GM23338 (cell line): ENCODE measurements at regions not wholly inside any gene's neighbourhood (a gene's known extent, or its start where the extent isn't known, plus 50 kb on each side); places are given as distances from the start of the nearest gene placed in this dataset.

ENCODE experiments used
- ATAC-seq: fragments of 200-7000 bp; cut with Tn5 transposase; 3 replicates; pipeline ENCODE4 v1.9.1; 2020
- DNase-seq: peaks from one replicate; pipeline ENCODE4 v3.0.0-alpha.2; 2015; ENCODE audit warnings: low spot score
- H2AFZ ChIP-seq: fragments of 200-600 bp; sonication (generic); 2 replicates; pipeline ENCODE4 v1.8.0; 2016; ENCODE audit warnings: antibody characterized with exemption, mild to moderate bottlenecking, moderate library complexity
- H3F3A ChIP-seq: fragments of 200-600 bp; sonication (generic); replicated peaks from 2 replicates; pipeline ENCODE4 v1.8.0; 2017; ENCODE audit warnings: antibody characterized with exemption, mixed run types, low read depth
- H3K27ac ChIP-seq: fragments of 200-600 bp; sonication (generic); 2 replicates; pipeline ENCODE4 v1.6.1; 2016; ENCODE audit warnings: low read depth
- H3K27me3 ChIP-seq: fragments of 200-600 bp; sonication (generic); 2 replicates; pipeline ENCODE4 v1.8.0; 2016; ENCODE audit warnings: mild to moderate bottlenecking, mixed run types, moderate library complexity; ENCODE audit not compliant: insufficient read depth
- H3K36me3 ChIP-seq: fragments of 200-600 bp; sonication (generic); 2 replicates; pipeline ENCODE4 v1.8.0; 2016; ENCODE audit warnings: mild to moderate bottlenecking; ENCODE audit not compliant: insufficient read depth
- H3K4me1 ChIP-seq: fragments of 200-600 bp; sonication (generic); 2 replicates; pipeline ENCODE4 v1.8.0; 2016; ENCODE audit warnings: mild to moderate bottlenecking, moderate library complexity; ENCODE audit not compliant: insufficient read depth
- H3K4me2 ChIP-seq: fragments of 200-600 bp; sonication (generic); 2 replicates; pipeline ENCODE4 v1.7.1; 2017; ENCODE audit warnings: mixed run types
- H3K4me3 ChIP-seq: fragments of 200-600 bp; sonication (generic); 2 replicates; pipeline ENCODE4 v1.6.1; 2016; ENCODE audit warnings: mixed run types
- H3K79me2 ChIP-seq: fragments of 200-600 bp; sonication (generic); replicated peaks from 2 replicates; pipeline ENCODE4 v1.8.0; 2017; ENCODE audit warnings: mild to moderate bottlenecking; ENCODE audit not compliant: insufficient read depth
- H3K9me2 ChIP-seq: fragments of 200-600 bp; sonication (generic); 2 replicates; pipeline ENCODE4 v1.8.0; 2017; ENCODE audit not compliant: insufficient read depth
- H4K20me1 ChIP-seq: fragments of 200-600 bp; sonication (generic); replicated peaks from 2 replicates; pipeline ENCODE4 v1.8.0; 2017; ENCODE audit warnings: mild to moderate bottlenecking; ENCODE audit not compliant: insufficient read depth
- H3K27ac Mint-ChIP-seq: 2 replicates; pipeline ENCODE4 v1.8.0; 2020; ENCODE audit warnings: inconsistent platforms, mild to moderate bottlenecking, moderate library complexity, mixed read lengths
- H3K27me3 Mint-ChIP-seq: 3 replicates; pipeline ENCODE4 v1.8.0; 2022; ENCODE audit warnings: low read depth, mild to moderate bottlenecking, moderate library complexity, mixed read lengths, inconsistent platforms; ENCODE audit not compliant: insufficient read depth, poor library complexity
- H3K36me3 Mint-ChIP-seq: 3 replicates; pipeline ENCODE4 v1.8.0; 2021; ENCODE audit warnings: low read depth, mild to moderate bottlenecking, inconsistent platforms, moderate library complexity, mixed read lengths
- H3K4me1 Mint-ChIP-seq: 3 replicates; pipeline ENCODE4 v1.8.0; 2020; ENCODE audit warnings: mild to moderate bottlenecking, inconsistent platforms, mixed read lengths
- H3K4me3 Mint-ChIP-seq: 3 replicates; pipeline ENCODE4 v1.8.0; 2021; ENCODE audit warnings: moderate library complexity, mild to moderate bottlenecking, inconsistent platforms, mixed read lengths
- H3K9me3 Mint-ChIP-seq: 3 replicates; pipeline ENCODE4 v1.8.0; 2020; ENCODE audit warnings: moderate library complexity, mild to moderate bottlenecking, inconsistent platforms, mixed read lengths
- CREB1 ChIP-seq: fragments of 250-450 bp; sonication (Bioruptor Pico); IDR thresholded peaks from 2 replicates; pipeline ENCODE4 v1.5.0; 2020; ENCODE audit warnings: low read depth, mild to moderate bottlenecking, moderate library complexity
- EZH2 ChIP-seq: fragments of 200-600 bp; sonication (generic); IDR thresholded peaks from one replicate; pipeline ENCODE4 v1.8.0; 2017; ENCODE audit warnings: antibody characterized with exemption, mild to moderate bottlenecking, low read depth; ENCODE audit not compliant: unreplicated experiment
- EZH2phosphoT487 ChIP-seq: fragments of 200-600 bp; sonication (generic); IDR thresholded peaks from one replicate; pipeline ENCODE4 v1.8.1; 2018; ENCODE audit warnings: antibody characterized with exemption; ENCODE audit not compliant: unreplicated experiment
- JUNB ChIP-seq: IDR thresholded peaks from one replicate; pipeline ENCODE4 v1.6.1; 2016; ENCODE audit warnings: antibody characterized with exemption; ENCODE audit not compliant: unreplicated experiment
- NANOG ChIP-seq: IDR thresholded peaks from 2 replicates; pipeline ENCODE4 v1.6.1; 2016; ENCODE audit warnings: antibody characterized with exemption, borderline replicate concordance
- POLR2AphosphoS5 ChIP-seq: IDR thresholded peaks from 2 replicates; pipeline ENCODE4 v1.6.1; 2016; ENCODE audit warnings: antibody characterized with exemption, low read depth
- STAT1 ChIP-seq: IDR thresholded peaks from one replicate; pipeline ENCODE4 v1.6.1; 2016; ENCODE audit warnings: antibody characterized with exemption; ENCODE audit not compliant: unreplicated experiment
- ZNF114 ChIP-seq: fragments of 250-450 bp; sonication (Bioruptor Pico); IDR thresholded peaks from 2 replicates; pipeline ENCODE4 v1.5.0; 2020; ENCODE audit warnings: mild to moderate bottlenecking, moderate library complexity
- ZNF331 ChIP-seq: fragments of 250-450 bp; sonication (Bioruptor Pico); IDR thresholded peaks from 2 replicates; pipeline ENCODE4 v1.5.0; 2020; ENCODE audit warnings: low read depth, mild to moderate bottlenecking, moderate library complexity
- TF ChIP-seq, protein P1 (sequence below): IDR thresholded peaks from 2 replicates; pipeline ENCODE4 v1.6.1; 2016; ENCODE audit warnings: antibody characterized with exemption
- TF ChIP-seq, protein P2 (sequence below), 2 experiments: fragments of 200-600 bp in 1 of 2; sonication (generic) in 1 of 2; conservative IDR thresholded peaks; 2 replicates each; pipeline versions ENCODE4 v1.5.1 to v1.6.1; 2016 to 2017; ENCODE audit warnings: antibody characterized with exemption in 2 of 2, low read depth in 2 of 2, mild to moderate bottlenecking in 2 of 2, moderate library complexity in 1 of 2
- TF ChIP-seq, protein P3 (sequence below): IDR thresholded peaks from one replicate; pipeline ENCODE4 v1.6.1; 2018; ENCODE audit warnings: antibody characterized with exemption; ENCODE audit not compliant: unreplicated experiment

DNA sequence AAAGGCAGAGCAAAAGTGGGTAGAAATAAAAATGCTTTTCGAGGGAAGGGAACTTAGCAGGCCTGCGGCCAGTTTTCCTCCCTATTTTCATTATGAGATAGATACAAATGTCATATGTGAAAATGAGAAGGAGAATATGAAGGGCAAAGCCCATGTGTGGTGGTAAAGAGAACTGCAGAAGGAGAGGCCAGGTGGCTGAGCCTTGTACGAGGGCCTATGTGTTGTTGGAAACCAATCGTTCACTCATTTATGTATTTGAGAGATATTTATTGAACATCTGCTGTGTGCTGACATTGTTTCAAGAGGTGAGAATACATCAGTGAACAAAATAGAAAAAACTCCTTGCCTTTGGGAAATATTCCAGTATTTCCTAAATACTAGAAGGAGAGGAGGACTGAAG, 147.7 kb downstream of the SH3BGRL2 start:
- no peak overlapping the region for H3K4me3 Mint-ChIP-seq
- Histone ChIP-seq H3K4me2 (peak overlapping the region; percentile 66; the same call in 1 of the 2 replicates), H3K4me3 (no peak overlapping the region; the same call in 1 of the 2 replicates), H3K4me1 (no peaks in the 10 kb centered on the region), H2AFZ (peak overlapping the region; percentile 97; the same call in 1 of the 2 replicates), H3K79me2 (no peaks in the 10 kb centered on the region), H3K9me2 (no peaks in the 10 kb centered on the region), H4K20me1 (no peaks in the 10 kb centered on the region), H3F3A (no peaks in the 10 kb centered on the region), H3K36me3 (no peaks in the 10 kb centered on the region), H3K27ac (no peak overlapping the region), H3K27me3 (no peaks in the 10 kb centered on the region)
- H3K27ac Mint-ChIP-seq = no peak overlapping the region
- DNase-seq (no peak), ATAC-seq (no peak; the same call in 2 of the 3 replicates)
- TF ChIP-seq, protein P1, sequence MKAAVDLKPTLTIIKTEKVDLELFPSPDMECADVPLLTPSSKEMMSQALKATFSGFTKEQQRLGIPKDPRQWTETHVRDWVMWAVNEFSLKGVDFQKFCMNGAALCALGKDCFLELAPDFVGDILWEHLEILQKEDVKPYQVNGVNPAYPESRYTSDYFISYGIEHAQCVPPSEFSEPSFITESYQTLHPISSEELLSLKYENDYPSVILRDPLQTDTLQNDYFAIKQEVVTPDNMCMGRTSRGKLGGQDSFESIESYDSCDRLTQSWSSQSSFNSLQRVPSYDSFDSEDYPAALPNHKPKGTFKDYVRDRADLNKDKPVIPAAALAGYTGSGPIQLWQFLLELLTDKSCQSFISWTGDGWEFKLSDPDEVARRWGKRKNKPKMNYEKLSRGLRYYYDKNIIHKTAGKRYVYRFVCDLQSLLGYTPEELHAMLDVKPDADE = no peak
- TF ChIP-seq EZH2phosphoT487 = no peak
- TF ChIP-seq, protein P2, sequence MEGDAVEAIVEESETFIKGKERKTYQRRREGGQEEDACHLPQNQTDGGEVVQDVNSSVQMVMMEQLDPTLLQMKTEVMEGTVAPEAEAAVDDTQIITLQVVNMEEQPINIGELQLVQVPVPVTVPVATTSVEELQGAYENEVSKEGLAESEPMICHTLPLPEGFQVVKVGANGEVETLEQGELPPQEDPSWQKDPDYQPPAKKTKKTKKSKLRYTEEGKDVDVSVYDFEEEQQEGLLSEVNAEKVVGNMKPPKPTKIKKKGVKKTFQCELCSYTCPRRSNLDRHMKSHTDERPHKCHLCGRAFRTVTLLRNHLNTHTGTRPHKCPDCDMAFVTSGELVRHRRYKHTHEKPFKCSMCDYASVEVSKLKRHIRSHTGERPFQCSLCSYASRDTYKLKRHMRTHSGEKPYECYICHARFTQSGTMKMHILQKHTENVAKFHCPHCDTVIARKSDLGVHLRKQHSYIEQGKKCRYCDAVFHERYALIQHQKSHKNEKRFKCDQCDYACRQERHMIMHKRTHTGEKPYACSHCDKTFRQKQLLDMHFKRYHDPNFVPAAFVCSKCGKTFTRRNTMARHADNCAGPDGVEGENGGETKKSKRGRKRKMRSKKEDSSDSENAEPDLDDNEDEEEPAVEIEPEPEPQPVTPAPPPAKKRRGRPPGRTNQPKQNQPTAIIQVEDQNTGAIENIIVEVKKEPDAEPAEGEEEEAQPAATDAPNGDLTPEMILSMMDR (conservative IDR thresholded peaks at IDR 0.05; ENCODE audit: low read depth in 2 of 2) = no peak
- TF ChIP-seq CREB1 (CRISPR knock-in tag) = no peak
- TF ChIP-seq ZNF331 = no peak
- TF ChIP-seq ZNF114 (CRISPR knock-in tag) = no peak
- no peak for TF ChIP-seq EZH2
- TF ChIP-seq NANOG = no peak
- peaks cover 2% of the 10 kb centered on the region for H3K27me3 Mint-ChIP-seq
- H3K4me1 Mint-ChIP-seq = peaks cover 6% of the 10 kb centered on the region
- no peaks in the 10 kb centered on the region for H3K9me3 Mint-ChIP-seq
- no peaks in the 10 kb centered on the region for H3K36me3 Mint-ChIP-seq

DNA sequence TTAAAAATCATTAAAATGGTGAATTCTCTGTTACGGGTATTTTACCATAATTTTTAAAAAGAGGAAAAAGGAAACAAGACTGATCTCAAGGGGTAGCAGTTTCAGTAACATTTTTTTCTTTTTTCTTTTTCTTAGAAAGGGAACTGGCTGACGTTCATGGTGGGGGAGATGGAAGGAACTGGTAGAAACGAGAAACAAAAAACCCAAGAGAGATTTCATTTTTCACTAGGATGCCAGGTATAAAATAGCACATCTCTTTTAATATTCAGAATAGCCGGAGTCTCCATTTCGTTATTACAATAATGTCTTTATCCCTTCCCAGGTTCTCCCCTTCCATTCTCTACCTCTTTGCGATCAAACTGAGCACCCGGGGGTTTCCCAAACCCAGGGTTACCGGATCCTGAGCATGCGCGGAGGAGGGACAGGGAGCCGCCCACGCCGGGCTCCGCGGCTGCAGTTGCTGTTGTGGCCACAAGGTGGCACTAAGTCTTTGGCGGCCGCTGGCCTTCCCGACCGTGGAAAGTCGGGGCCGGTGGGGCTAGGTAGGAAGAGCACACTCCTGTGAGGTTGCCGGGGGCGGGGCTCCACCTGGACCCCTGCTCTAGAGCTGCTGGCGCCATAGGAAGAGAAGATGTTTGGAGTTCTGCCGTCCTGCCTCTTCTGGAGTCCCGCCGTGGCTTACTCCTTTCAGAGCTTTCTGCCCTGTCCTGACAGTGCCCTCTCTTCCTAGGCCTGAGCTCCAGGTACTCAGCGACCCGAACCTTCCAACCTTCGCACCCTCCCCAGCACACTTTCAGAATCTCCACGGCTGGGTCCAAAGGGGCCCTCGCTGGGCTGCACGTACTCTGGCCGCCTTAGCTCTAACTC, 146.8 kb downstream of the SH3BGRL2 start:
- H3K4me3 ChIP-seq = peak overlapping the region; percentile 25
- H3K36me3 Mint-ChIP-seq = no peaks in the 10 kb centered on the region
- TF ChIP-seq CREB1 (CRISPR knock-in tag) = no peak
- TF ChIP-seq, protein P3, sequence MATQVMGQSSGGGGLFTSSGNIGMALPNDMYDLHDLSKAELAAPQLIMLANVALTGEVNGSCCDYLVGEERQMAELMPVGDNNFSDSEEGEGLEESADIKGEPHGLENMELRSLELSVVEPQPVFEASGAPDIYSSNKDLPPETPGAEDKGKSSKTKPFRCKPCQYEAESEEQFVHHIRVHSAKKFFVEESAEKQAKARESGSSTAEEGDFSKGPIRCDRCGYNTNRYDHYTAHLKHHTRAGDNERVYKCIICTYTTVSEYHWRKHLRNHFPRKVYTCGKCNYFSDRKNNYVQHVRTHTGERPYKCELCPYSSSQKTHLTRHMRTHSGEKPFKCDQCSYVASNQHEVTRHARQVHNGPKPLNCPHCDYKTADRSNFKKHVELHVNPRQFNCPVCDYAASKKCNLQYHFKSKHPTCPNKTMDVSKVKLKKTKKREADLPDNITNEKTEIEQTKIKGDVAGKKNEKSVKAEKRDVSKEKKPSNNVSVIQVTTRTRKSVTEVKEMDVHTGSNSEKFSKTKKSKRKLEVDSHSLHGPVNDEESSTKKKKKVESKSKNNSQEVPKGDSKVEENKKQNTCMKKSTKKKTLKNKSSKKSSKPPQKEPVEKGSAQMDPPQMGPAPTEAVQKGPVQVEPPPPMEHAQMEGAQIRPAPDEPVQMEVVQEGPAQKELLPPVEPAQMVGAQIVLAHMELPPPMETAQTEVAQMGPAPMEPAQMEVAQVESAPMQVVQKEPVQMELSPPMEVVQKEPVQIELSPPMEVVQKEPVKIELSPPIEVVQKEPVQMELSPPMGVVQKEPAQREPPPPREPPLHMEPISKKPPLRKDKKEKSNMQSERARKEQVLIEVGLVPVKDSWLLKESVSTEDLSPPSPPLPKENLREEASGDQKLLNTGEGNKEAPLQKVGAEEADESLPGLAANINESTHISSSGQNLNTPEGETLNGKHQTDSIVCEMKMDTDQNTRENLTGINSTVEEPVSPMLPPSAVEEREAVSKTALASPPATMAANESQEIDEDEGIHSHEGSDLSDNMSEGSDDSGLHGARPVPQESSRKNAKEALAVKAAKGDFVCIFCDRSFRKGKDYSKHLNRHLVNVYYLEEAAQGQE = no peak
- no peak for TF ChIP-seq NANOG
- no peak for TF ChIP-seq STAT1
- TF ChIP-seq, protein P1 = no peak
- no peak for TF ChIP-seq EZH2
- TF ChIP-seq JUNB = no peak
- TF ChIP-seq, protein P2 (conservative IDR thresholded peaks at IDR 0.05; ENCODE audit: low read depth in 2 of 2) = peak; percentile 96
- TF ChIP-seq EZH2phosphoT487 = no peak
- TF ChIP-seq POLR2AphosphoS5 = no peak

More for the DNA sequence above, 146.8 kb downstream of the SH3BGRL2 start:
- Histone ChIP-seq H3K4me2 (peak overlapping the region; percentile 66), H3K79me2 (no peaks in the 10 kb centered on the region), H3K36me3 (no peaks in the 10 kb centered on the region), H2AFZ (peak overlapping the region; percentile 97), H3F3A (no peaks in the 10 kb centered on the region), H4K20me1 (no peaks in the 10 kb centered on the region), H3K4me1 (no peaks in the 10 kb centered on the region), H3K27me3 (no peaks in the 10 kb centered on the region), H3K27ac (no peak overlapping the region), H3K9me2 (no peaks in the 10 kb centered on the region)
- H3K27ac Mint-ChIP-seq = no peak overlapping the region
- H3K27me3 Mint-ChIP-seq = peaks cover 2% of the 10 kb centered on the region
- peaks cover 6% of the 10 kb centered on the region for H3K4me1 Mint-ChIP-seq
- peak overlapping the region; percentile 57 for H3K4me3 Mint-ChIP-seq
- peak; percentile 97 for ATAC-seq
- H3K9me3 Mint-ChIP-seq = no peaks in the 10 kb centered on the region
- DNase-seq = peak; percentile 91
